RWPE2 (cell line): ENCODE measurements at regions not wholly inside any gene's neighbourhood (a gene's known extent, or its start where the extent isn't known, plus 50 kb on each side); places are given as distances from the start of the nearest gene placed in this dataset.
"Not testable (repeated sequence)": the region's sequence is repeated elsewhere in the genome, so short reads cannot be mapped to it uniquely, and the experiment has no call there.

Experiments
- ATAC-seq: fragments of 200-7000 bp; cut with Tn5 transposase; 3 replicates; pipeline ENCODE4 v1.9.1; 2021; ENCODE audit warnings: low read depth
- DNase-seq: peaks from one replicate; pipeline ENCODE4 v3.0.0-alpha.2; 2020; ENCODE audit warnings: low spot score
- H3K27ac ChIP-seq: fragments of 450-650 bp; 2 replicates; pipeline ENCODE4 v1.5.1; 2017; ENCODE audit warnings: mild to moderate bottlenecking; ENCODE audit not compliant: poor library complexity, severe bottlenecking
- H3K27me3 ChIP-seq: fragments of 250-450 bp; sonication (Bioruptor Pico); 2 replicates; pipeline ENCODE4 v1.5.1; 2021; ENCODE audit warnings: mild to moderate bottlenecking, moderate library complexity; ENCODE audit not compliant: insufficient read depth, poor library complexity, severe bottlenecking
- H3K36me3 ChIP-seq: fragments of 250-450 bp; sonication (Bioruptor Pico); 2 replicates; pipeline ENCODE4 v1.5.1; 2020; ENCODE audit warnings: low read depth, mild to moderate bottlenecking, moderate library complexity
- H3K4me1 ChIP-seq: fragments of 250-450 bp; sonication (Bioruptor Pico); 2 replicates; pipeline ENCODE4 v1.5.1; 2021; ENCODE audit warnings: mild to moderate bottlenecking, moderate library complexity; ENCODE audit not compliant: insufficient read depth, poor library complexity, severe bottlenecking
- H3K4me3 ChIP-seq: fragments of 250-450 bp; sonication (Bioruptor Pico); 2 replicates; pipeline ENCODE4 v1.5.1; 2021; ENCODE audit warnings: mild to moderate bottlenecking, moderate library complexity; ENCODE audit not compliant: severe bottlenecking
- H3K9me3 ChIP-seq: fragments of 250-450 bp; sonication (Bioruptor Pico); 2 replicates; pipeline ENCODE4 v1.5.1; 2021; ENCODE audit warnings: mild to moderate bottlenecking, moderate library complexity; ENCODE audit not compliant: severe bottlenecking
- CTCF ChIP-seq: fragments of 450-650 bp; IDR thresholded peaks from one replicate; pipeline ENCODE4 v1.5.1; 2017; ENCODE audit warnings: mild to moderate bottlenecking, moderate library complexity; ENCODE audit not compliant: poor library complexity, severe bottlenecking

DNA sequence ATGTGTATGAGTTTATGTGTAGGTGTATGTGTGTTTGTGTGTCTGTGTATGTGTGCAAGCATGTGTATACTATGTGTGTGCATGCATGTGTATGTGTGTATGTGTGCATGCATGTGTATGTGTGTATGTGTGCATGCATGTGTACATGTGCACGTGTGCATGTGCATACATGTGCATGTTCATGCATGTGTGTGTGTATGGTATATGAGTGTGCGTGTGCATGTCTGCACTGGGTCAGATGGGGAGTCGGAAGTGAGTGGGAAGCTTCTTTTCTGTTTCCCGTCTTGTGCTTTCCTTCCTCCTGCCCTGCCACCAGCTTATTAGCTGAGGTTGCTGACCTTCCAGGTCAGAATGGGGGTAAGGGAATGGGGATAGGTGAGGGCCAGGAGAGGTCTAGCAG, 174.7 kb downstream of the MAP2K4 start:
- H3K27me3 ChIP-seq: no peaks in the 10 kb centered on the region
- TF ChIP-seq CTCF: no peak
- H3K9me3 ChIP-seq: no peaks in the 10 kb centered on the region

GRCh38 chr17:12201294-12201880, 180.7 kb downstream of the MAP2K4 start:
- DNase-seq (no peak), ATAC-seq (no peak)
- H3K4me1 ChIP-seq: no peaks in the 10 kb centered on the region
- H3K36me3 ChIP-seq: no peaks in the 10 kb centered on the region
- peaks cover 7% of the 10 kb centered on the region for H3K27me3 ChIP-seq
- no peak overlapping the region for H3K27ac ChIP-seq
- TF ChIP-seq CTCF: no peak
- no peaks in the 10 kb centered on the region for H3K9me3 ChIP-seq
- no peak overlapping the region for H3K4me3 ChIP-seq

More for the DNA sequence above, 174.7 kb downstream of the MAP2K4 start:
- no peaks in the 10 kb centered on the region for H3K4me1 ChIP-seq
- no peaks in the 10 kb centered on the region for H3K36me3 ChIP-seq
- no peak overlapping the region for H3K27ac ChIP-seq
- ATAC-seq (no peak), DNase-seq (no peak)
- H3K4me3 ChIP-seq: no peak overlapping the region

- no peaks in the 10 kb centered on the region for H3K9me3 ChIP-seq
- ATAC-seq (no peak), DNase-seq (no peak)
- no peak overlapping the region for H3K27ac ChIP-seq
- no peaks in the 10 kb centered on the region for H3K27me3 ChIP-seq
- no peaks in the 10 kb centered on the region for H3K36me3 ChIP-seq
- no peak for TF ChIP-seq CTCF
- H3K4me1 ChIP-seq: no peaks in the 10 kb centered on the region
- no peak overlapping the region for H3K4me3 ChIP-seq
Measured at GRCh38 chr17:12209632-12210191, 189.0 kb downstream of the MAP2K4 start.

DNA sequence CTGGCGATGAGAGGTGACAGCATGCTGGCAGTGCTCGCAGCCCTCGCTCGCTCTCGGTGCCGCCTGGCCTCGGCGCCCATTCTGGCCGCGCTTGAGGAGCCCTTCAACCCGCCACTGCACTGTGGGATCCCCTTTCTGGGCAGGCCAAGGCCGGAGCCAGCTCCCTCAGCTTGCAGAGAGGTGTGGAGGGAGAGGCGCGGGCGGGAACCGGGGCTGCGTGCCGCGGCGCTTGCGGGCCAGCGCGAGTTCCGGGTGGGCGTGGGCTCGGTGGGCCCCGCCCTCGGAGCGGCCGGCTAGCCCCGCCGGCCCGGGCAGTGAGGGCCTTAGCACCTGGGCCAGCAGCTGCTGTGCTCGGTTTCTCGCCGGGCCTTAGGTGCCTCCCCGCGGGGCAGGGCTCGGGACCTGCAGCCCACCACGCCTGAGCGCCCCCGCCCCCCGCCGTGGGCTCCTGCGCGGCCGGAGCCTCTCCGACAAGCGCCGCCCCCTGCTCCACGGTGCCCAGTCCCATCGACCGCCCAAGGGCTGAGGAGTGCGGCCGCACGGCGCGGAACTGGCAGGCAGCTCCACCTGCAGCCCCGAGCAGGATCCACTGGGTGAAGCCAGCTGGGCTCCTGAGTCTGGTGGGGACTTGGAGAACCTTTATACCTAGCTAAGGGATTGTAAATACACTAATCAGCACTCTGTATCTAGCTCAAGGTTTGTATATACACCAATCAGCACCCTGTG, 200.2 kb downstream of the MAP2K4 start:
- ATAC-seq, H3K27me3 ChIP-seq, H3K4me3 ChIP-seq, H3K9me3 ChIP-seq, H3K36me3 ChIP-seq, H3K4me1 ChIP-seq, H3K27ac ChIP-seq, DNase-seq: not testable (repeated sequence)

GRCh38 chr17:12222392-12222791, 201.7 kb downstream of the MAP2K4 start:
- H3K9me3 ChIP-seq: no peaks in the 10 kb centered on the region
- H3K27ac ChIP-seq: no peak overlapping the region
- ATAC-seq (no peak), DNase-seq (no peak)
- no peak for TF ChIP-seq CTCF
- no peaks in the 10 kb centered on the region for H3K4me1 ChIP-seq
- no peaks in the 10 kb centered on the region for H3K27me3 ChIP-seq
- no peaks in the 10 kb centered on the region for H3K36me3 ChIP-seq
- H3K4me3 ChIP-seq: no peak overlapping the region
